Kidney epithelial cell (primary cell): ENCODE measurements at regions not wholly inside any gene's neighbourhood (a gene's known extent, or its start where the extent isn't known, plus 50 kb on each side); places are given as distances from the start of the nearest gene placed in this dataset.
"Not testable (repeated sequence)": the region's sequence is repeated elsewhere in the genome, so short reads cannot be mapped to it uniquely, and the experiment has no call there.

Experiments
- DNase-seq: peaks from one replicate; pipeline ENCODE4 v3.0.0-alpha.2; 2010; ENCODE audit warnings: low read depth
- H3K27me3 ChIP-seq: 2 replicates; pipeline ENCODE4 v1.6.0; 2011; ENCODE audit warnings: low read length; ENCODE audit not compliant: control insufficient read depth, insufficient read depth
- H3K36me3 ChIP-seq: 2 replicates; pipeline ENCODE4 v1.5.1; 2011; ENCODE audit warnings: low read length; ENCODE audit not compliant: control insufficient read depth, insufficient read depth
- H3K4me3 ChIP-seq: 2 replicates; pipeline ENCODE4 v1.5.1; 2011; ENCODE audit warnings: low read depth, mild to moderate bottlenecking, control low read depth, low read length
- CTCF ChIP-seq: IDR thresholded peaks from 2 replicates; pipeline ENCODE4 v1.5.1; 2011; ENCODE audit warnings: mild to moderate bottlenecking, moderate library complexity, low read length, control low read depth, inconsistent platforms; ENCODE audit not compliant: insufficient read depth, poor library complexity, severe bottlenecking

GRCh38 chr6:119499797-119500196 is 150.2 kb upstream of the MAN1A1 start:
- no peak for DNase-seq
- no peak for TF ChIP-seq CTCF
- Histone ChIP-seq H3K27me3 (no peaks in the 10 kb centered on the region), H3K4me3 (no peak overlapping the region), H3K36me3 (no peaks in the 10 kb centered on the region)

- Histone ChIP-seq H3K4me3 (no peak overlapping the region), H3K36me3 (no peaks in the 10 kb centered on the region), H3K27me3 (no peaks in the 10 kb centered on the region)
- no peak for DNase-seq
- no peak for TF ChIP-seq CTCF
Observed at GRCh38 chr6:119497988-119498727, 148.6 kb upstream of the MAN1A1 start.

- no peaks in the 10 kb centered on the region for H3K27me3 ChIP-seq
- no peaks in the 10 kb centered on the region for H3K36me3 ChIP-seq
- H3K4me3 ChIP-seq, result no peak overlapping the region
- TF ChIP-seq CTCF, result no peak
- DNase-seq, result no peak
Observed at GRCh38 chr6:119495230-119495683, 145.7 kb upstream of the MAN1A1 start.

- no peak for TF ChIP-seq CTCF
- DNase-seq, result no peak
Observed at GRCh38 chr6:119493980-119494379, 144.4 kb upstream of the MAN1A1 start.

GRCh38 chr6:119491112-119491511 is 141.6 kb upstream of the MAN1A1 start:
- not testable (repeated sequence) for H3K27me3 ChIP-seq, H3K4me3 ChIP-seq, H3K36me3 ChIP-seq, DNase-seq

More at GRCh38 chr6:119493980-119494379, 144.4 kb upstream of the MAN1A1 start:
- H3K27me3 ChIP-seq, result no peaks in the 10 kb centered on the region
- H3K36me3 ChIP-seq, result no peaks in the 10 kb centered on the region
- H3K4me3 ChIP-seq, result no peak overlapping the region

GRCh38 chr6:119490050-119490449 is 140.5 kb upstream of the MAN1A1 start:
- not testable (repeated sequence) for DNase-seq, H3K27me3 ChIP-seq, H3K4me3 ChIP-seq, H3K36me3 ChIP-seq

- no peak for TF ChIP-seq CTCF
- H3K4me3 ChIP-seq, result no peak overlapping the region
- no peak for DNase-seq
- no peaks in the 10 kb centered on the region for H3K27me3 ChIP-seq
- no peaks in the 10 kb centered on the region for H3K36me3 ChIP-seq
Observed at GRCh38 chr6:119484598-119484997, 135.0 kb upstream of the MAN1A1 start.
